NCI-H446 treated with DMSO at 0.1 percent for 48 hours (cell line): ENCODE measurements at regions not wholly inside any gene's neighbourhood (a gene's known extent, or its start where the extent isn't known, plus 50 kb on each side); places are given as distances from the start of the nearest gene placed in this dataset.
A peak's percentile ranks its signal among the peaks of the same experiment; 100 is the strongest.

Experiments
- DNase-seq: peaks from one replicate; lab custom pipeline; 2025; lab: John Stamatoyannopoulos, UW

DNA sequence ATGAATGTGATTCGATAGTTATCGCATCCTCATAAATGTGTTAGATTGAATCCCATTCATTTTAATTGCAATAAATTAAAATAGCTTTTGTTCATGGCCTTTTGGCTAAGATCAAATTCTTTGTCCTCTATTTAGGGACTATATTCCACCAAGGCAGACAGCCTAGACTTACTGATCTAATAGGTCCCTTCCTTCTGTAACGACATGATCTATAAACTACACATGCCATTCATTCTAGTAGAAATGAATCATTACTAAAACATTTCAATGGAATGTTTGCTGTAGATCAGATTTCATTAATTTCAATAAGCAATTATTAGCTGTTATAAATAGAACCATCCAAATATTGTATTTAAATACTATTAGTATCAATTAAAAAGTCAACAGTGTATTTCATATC lies 526.6 kb upstream of the KLHL1 start:
- DNase-seq: no peak

DNA sequence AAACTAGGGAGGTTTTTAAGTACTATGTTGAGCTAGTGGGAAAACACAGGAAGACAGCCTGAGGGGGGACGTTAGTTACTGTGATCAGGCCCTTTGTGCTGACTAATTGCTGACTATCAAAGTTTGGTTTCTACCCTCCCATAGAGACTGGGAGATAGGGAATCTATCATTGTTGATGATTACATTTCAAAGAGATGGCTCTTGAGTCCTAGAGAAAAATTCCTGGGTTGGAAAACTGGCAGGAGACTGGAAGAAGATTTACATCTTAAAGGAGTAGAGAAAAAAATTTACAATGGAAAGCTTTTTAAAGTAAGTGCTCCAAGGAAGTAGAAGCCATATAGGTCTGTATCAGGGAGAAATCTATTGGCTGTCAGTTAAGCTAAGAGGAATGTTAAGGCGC lies 522.0 kb upstream of the KLHL1 start:
- no peak for DNase-seq

DNA sequence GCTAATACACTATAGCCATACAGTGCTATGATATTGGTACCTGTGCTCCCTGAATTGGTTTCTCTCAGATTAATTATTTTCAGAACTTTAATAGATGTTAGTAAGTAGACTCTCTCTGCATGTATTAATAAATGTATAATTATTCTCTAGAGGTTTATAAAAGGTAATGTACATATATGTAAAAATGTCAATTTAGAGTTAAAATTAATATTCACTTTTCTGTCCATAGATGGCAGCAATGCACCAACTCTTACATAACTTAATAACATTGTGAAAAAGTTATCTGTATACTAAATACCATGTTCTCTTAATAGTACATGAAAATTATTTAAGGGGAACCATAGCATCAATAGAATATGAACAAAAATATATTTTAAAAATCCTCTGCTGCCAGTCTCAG lies 515.0 kb upstream of the KLHL1 start:
- DNase-seq: peak; percentile 24

DNA sequence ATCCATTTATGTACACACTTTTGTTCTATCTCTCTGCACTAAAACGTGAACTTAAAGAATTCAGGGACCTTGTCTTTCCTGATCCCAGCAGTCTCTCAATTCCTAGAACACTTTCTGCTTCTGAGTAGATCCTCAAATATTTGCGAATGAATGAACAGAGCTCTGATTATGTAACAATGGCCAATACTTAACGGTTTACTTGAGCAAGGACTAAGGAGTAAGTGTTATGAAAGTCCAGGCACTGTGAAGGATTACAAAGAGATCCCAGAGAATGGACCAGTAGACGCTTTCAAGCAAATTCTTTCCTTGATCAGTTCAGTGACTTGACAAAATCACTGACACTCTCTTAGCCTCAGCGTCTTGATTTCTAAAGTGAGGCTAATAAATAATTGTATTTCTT lies 514.5 kb upstream of the KLHL1 start:
- DNase-seq: no peak

DNA sequence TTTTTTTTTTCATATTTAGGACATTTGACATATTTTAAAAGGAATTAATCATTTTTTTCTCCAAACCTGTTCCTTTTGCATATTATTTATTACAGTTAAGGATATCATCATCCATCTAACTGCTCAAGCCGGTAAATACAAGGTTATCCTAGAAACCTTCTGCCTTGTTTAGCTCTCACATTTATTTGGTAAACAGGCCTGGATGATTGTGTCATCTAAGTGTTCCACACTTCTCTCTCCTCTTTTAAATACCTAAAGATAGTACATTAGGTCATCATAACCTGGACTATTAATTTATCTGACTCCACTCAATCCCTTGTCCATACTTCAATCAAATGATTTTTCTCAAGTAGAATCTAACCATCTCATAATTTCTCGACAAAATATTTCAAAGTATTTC lies 511.7 kb upstream of the KLHL1 start:
- no peak for DNase-seq

DNA sequence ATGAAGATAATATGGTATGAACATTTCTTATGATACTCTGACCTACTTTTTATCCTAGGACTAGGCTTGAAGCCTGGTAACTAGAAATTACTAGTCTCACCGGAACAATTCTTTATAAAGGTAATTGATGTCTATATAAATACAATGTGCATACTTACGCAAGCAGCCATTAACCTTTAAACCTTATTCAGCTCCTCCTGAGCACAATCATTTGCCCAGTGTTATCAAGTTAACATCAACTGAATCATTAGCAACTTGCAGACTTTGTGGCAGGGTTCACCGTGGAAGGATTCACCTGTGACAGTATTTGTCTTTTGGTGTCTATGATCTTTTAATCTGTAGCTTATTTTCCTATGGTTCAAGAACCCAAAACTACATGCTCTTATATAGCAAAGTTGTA lies 508.6 kb upstream of the KLHL1 start:
- DNase-seq: no peak

DNA sequence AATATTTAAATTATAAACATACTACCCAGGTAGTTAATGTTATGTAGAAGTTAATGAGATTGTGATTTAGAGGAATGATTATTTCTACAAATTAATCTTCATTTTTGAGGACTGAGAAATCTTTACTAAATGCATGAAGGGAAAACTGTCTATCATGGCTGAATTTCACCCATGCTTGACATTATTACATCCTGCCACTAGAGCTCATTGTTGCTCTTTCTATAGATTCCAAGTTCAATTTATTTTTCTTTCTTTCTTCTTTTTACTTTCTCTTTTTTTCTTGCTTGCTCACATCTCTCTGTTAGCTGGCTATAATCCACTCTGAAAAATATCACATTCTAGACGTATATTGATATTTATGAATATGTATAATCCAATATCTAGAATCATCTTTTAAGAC lies 505.0 kb upstream of the KLHL1 start:
- DNase-seq: no peak

DNA sequence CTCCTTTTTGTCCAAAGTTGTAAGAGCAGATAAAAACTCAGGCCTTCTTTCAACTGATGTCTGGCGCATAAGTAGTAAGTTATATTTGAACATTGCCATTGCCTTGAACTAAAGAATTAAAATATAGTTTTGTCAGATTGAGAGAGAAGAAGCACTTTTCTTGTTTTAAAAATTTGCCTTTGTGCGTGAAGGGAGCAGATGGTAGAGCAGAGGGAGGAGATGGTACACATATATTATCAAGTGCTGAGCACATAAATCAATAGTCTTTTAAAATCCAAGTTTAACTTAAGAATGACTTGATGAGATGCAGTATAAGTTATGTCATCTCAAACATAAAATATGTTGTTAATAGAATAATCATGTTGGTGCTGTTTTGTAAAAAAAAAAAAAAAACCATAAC lies 504.6 kb upstream of the KLHL1 start:
- DNase-seq: no peak

DNA sequence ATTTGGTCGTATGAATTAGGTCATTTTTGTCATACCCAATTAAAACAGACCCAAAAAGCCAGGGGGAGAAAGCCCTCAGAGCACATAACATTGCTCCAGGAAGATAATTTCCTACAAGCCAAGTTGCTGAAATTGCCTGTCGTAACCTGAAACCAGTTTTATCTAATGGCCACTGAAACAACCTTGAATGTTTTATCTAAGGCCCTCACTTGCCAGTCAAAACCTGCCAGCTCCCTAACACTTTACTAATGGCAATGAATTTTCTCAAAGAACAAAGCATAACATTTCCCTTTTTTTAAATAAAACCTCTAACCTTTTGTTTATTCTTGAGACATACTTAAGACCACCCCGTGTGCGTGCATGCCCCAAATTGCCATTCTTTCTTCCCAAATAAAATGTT lies 496.2 kb upstream of the KLHL1 start:
- no peak for DNase-seq

DNA sequence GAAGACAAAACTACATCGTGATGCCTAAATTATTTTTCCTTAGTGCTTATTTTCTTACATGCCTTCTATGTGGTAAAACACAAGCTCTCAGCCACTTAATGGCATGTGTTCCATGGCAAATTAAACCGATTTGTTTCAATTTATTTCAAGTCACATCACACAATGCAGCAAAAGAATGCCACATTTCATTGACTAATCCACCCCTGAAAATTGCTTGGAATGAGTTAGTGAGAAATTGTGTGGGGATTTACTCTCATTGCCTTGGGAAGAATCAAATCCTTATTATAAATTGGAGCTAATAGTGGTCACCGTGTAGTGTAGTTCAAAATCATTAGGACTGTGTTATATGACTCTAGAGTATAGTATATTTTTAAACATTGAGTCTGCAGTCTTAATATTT lies 485.5 kb upstream of the KLHL1 start:
- DNase-seq: no peak

DNA sequence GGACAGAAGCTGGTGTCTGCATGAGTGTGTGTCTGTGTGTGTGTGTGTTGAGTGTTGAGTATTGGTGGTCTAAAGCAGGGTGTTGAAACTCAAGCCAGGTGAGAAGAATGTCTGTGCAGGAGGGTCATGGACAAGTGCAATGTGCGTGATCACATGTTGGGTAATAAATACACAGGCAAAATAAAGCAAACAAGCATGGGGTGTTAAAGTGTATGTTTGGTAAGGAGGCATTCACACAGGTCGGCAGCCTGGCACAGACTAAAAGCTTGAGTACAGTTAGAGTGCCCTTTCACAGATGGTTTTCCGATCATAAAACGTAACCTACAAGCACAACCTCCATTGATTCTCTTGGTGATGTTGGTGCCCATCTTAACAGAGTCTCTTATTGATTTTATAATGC lies 476.9 kb upstream of the KLHL1 start:
- DNase-seq: no peak

DNA sequence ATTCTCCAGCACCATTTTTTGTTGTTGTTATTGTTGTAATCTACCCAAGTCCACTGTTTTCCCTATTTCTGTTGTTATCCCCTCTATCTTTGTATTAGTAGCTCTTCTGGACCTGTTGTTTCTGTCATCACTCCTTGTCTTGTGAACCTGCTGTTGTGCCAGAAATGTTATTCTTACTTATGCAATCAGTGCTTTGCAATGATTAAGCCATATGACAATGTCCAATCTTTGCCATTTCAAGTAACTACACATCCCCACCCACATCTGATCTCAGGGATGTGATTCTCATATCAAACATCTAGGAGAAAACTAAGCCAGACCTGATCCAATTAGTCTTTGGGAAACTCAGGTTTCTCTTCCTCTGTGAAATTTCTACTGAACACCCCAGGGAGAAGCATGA lies 472.6 kb upstream of the KLHL1 start:
- DNase-seq: no peak

DNA sequence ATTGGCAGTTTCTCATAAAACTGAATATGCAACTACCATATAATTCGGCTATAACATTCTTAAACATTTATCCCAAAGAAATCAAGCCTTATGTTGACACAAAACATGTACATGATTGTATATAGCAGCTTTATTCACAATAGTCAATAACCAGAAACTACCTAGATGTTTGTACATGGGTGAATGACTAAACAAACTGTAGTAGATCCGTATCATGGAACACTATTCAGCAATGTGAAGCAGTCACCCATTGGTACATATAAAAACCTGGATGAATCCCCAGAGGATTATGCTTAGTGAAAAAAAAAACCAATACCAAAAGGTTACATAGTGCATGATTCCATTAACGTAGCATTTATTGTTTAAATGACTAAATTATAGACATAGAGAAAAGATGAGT lies 471.7 kb upstream of the KLHL1 start:
- no peak for DNase-seq

DNA sequence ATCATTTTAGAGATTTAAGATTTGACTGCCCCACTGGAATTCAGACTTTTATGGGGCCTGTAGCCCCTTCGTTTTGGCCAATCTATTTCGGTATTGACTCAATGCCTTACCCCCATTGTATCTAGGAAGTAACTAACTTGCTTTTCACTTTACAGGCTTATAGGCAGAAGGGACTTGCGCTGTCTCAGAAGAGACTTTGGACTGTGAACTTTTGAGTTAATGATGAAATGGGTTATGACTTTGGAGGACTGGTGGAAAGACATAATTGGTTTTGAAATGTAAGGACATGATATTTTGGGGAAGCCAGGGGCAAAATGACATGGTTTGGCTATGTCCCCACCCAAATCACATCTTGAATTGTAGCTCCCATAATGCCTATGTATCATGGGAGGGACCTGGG lies 463.0 kb upstream of the KLHL1 start:
- DNase-seq: no peak

DNA sequence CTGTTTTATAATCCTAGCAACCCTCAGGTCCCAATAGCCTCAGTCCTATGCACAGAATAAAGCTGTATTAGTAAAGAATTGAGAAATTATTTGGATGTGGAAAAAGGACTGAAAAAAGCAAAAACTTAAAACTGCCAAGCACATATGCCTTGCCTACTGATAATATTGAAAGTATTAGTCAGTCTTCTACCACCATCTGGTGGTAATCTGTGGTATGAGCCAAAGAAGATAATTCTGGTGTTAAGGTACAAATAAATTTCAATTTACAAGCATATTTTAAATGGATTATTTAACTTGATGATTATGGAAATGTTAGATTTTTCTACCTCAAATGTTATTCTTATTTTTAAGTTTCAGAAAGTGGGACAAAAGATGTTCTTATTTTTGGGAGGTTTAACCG lies 460.3 kb upstream of the KLHL1 start:
- peak; percentile 2 for DNase-seq

DNA sequence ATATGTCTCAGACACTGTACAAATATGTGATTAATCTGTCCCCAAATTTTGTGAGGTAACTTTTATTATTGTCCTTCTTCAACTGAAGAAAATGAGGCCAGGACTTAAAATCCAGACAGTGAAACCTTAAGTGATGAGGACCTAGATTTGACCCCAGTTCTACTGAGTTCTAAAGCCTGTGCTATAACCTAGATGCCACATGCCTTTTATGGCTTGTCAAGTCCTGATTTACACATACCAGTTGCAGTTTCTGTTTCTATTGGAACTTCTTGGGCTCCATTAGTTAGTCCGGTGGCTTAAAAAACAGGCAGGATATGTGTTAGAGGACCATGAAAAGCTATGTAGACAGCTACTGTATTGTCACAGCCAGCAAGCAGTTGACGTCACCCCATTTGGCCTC lies 436.5 kb upstream of the KLHL1 start:
- no peak for DNase-seq

DNA sequence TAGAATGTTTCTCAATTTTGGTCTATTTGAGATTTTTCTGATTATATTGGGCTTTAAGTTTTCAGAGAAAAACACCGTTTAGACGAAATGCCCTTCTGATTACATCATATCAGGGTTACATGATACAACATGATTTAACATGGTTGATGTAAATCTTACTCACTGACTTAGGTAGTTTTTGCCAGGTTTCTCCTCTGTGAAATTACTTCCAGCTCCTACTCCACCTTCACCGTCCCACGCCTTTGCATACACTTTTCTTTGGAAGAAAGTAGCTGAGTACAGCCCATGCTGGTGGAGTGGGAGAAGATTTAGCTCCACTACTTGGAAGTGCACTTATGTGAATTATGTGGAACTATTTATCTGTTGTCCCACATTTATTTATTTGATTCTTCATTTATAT lies 433.2 kb upstream of the KLHL1 start:
- DNase-seq: no peak

DNA sequence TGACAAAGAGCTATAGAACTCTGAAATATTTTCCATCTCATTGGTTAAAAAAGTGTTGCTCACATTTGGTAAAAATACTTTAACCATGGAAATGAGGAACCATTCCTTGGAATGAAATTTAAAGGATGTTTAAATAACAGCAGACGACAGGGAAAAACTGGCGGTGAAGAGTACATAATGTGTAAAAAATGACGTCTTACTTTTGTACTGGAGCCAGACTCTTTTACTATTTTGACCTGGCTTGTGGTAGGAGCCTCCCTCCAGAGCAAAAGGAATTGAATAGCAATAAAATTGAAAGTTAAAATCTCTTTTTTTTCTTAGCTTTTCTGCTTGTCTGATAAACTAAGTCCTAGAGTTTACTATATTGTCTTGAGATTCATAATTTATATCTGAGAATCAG lies 426.2 kb upstream of the KLHL1 start:
- DNase-seq: peak; percentile 2

DNA sequence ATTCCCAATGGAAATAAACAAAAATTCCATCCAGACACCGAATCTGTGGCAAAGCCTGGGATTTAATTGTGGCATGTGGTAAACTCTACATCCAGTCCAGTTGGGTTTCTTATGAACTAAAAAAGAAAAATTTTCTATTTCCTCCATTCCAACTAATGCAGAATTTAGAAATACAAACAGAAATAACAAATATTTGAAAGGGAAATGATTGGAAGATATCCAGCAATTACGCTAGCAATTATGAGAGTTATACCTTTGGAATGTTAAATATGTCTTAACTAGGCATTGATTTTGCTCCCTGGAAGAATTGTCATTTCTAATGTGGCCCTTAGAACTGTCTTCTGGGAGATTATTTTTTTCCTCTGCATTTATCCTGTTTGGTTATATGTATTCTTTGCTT lies 421.4 kb upstream of the KLHL1 start:
- DNase-seq: no peak

DNA sequence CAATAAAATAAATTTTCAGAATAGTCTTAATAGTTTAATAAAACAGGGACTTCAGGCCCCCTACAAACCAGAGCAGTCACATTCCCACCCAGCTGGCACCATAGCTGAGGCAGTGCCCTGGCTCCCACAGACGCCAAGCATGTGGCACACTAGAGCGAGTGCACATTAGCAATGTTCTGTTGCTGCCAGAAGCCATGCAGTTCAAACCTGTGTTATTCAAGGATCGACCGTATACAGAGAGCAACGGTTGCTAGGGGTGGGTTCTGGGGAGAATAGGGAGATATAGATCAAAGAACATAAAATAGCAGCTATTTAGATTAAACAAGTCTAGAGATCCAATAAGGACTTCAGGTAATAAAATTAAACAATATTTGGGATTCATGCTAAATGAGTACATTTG lies 419.3 kb upstream of the KLHL1 start:
- DNase-seq: peak; percentile 36

DNA sequence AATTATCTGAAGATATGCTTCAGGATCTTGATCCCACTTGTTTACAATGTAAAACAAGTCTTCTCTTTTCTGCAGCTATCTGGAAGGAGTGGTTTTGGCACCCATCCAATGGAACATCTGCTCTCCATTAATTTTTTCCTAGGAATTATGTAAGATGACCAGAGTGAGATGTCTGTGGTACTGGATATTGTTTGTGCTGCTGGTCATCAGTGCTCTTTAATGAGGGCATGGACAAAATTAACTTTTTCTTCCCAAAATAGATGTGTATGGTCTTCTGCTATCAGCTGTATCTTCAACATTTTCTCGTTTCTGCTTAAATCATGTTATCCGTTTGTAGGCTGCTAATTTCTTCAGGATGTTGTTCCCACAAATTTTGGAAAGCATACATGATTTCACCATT lies 415.4 kb upstream of the KLHL1 start:
- peak; percentile 4 for DNase-seq

DNA sequence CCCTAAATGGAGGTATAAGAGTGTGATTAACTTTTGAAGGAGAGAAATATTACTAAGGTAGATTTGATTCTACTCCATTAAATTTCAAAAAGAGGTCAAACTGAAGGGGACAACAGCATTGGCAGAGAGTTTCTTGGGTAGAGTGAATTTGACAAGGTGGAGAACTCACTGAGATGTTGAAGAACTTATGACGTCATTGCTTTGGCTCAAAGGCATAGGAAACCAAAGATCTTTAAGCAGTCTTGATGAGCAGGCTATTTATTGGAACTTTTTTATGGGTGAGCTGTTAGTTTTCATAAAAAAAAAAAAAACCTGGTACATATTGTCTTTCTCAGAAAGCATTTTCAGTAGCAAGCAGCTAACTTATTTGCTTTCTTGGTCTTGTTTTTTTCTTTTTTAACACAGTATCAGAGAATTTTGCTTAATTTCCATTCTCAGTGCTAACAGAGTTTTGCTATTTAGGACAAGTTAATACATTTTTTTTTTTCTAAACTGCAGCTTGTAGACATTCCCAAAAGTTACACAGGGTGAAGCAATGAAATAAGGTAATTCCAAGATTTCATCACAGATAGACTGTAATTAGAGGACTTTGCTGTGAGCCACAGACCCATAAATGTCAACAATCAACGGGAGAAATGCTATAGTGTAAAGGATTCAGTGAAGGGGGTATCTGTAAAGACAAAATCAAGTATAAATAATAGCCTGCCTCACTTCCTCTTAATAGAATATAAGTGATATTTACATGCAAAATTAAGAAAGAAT lies 412.2 kb upstream of the KLHL1 start:
- DNase-seq: no peak

DNA sequence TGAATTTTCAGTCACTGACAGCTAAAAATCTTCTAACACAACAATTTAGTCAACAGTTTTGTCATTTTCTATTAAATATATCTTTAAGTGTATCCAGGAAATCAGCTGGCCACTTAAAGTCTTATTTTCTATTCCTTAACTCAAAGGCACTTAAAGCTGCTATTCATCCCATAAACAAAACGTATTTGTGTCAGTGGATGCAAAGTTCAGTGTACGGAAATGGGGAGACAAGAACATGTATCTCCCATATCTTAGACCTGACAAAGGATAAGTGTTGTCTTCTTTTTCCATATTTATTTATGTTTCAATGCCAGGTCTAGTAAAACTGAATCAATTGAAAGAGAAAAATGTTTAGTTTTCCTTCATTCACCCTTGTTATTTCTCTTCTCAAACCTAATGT lies 409.8 kb upstream of the KLHL1 start:
- no peak for DNase-seq

DNA sequence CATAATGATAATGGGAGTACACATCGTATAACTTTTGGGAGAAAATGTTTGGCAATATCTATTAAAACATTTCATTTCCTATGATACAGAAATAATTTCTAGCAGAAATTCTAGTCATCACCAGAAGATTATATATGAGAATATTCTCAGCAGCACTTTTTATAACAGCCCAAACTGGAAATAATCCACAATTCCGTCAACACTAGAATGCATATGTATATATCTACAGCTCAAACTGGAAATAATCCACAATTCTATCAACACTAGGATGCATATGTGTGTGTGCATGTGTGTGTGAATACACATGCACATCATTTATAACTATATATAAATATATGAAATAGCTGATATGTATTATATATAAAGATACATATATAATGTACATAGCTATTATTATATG lies 408.0 kb upstream of the KLHL1 start:
- DNase-seq: no peak
